ENCODE measurements at regions not wholly inside any gene's neighbourhood (a gene's known extent, or its start where the extent isn't known, plus 50 kb on each side); places are given as distances from the start of the nearest gene placed in this dataset.
"Not testable (repeated sequence)": the region's sequence is repeated elsewhere in the genome, so short reads cannot be mapped to it uniquely, and the experiment has no call there.

GRCh38 chr1:188164459-188164858 is 1335.7 kb downstream of the PLA2G4A start:
- TF ChIP-seq CTCF (IDR thresholded peaks at IDR 0.05; ENCODE audit: low read length, missing control alignments), result no peak
- no peak overlapping the region for H3K4me3 ChIP-seq (replicated peaks; ENCODE audit: low read depth, low read length)
- DNase-seq (ENCODE audit: low read depth), result no peak

GRCh38 chr1:188166654-188167053 is 1337.9 kb downstream of the PLA2G4A start:
- no peak for DNase-seq (ENCODE audit: low read depth)
- no peak overlapping the region for H3K4me3 ChIP-seq (replicated peaks; ENCODE audit: low read depth, low read length)
- TF ChIP-seq CTCF (IDR thresholded peaks at IDR 0.05; ENCODE audit: low read length, missing control alignments), result no peak

GRCh38 chr1:188169971-188170370 is 1341.2 kb downstream of the PLA2G4A start:
- H3K4me3 ChIP-seq (replicated peaks; ENCODE audit: low read depth, low read length), result no peak overlapping the region
- DNase-seq (ENCODE audit: low read depth), result no peak
- no peak for TF ChIP-seq CTCF (IDR thresholded peaks at IDR 0.05; ENCODE audit: low read length, missing control alignments)

- no peak for DNase-seq (ENCODE audit: low read depth)
These were observed 1341.7 kb downstream of the PLA2G4A start for GRCh38 chr1:188170411-188170810.

GRCh38 chr1:188170935-188171334 is 1342.2 kb downstream of the PLA2G4A start:
- no peak overlapping the region for H3K4me3 ChIP-seq (replicated peaks; ENCODE audit: low read depth, low read length)
- DNase-seq (ENCODE audit: low read depth), result no peak
- no peak for TF ChIP-seq CTCF (IDR thresholded peaks at IDR 0.05; ENCODE audit: low read length, missing control alignments)

More at GRCh38 chr1:188170411-188170810, 1341.7 kb downstream of the PLA2G4A start:
- TF ChIP-seq CTCF (IDR thresholded peaks at IDR 0.05; ENCODE audit: low read length, missing control alignments), result no peak
- H3K4me3 ChIP-seq (replicated peaks; ENCODE audit: low read depth, low read length), result no peak overlapping the region

- not testable (repeated sequence) for H3K4me3 ChIP-seq (replicated peaks; ENCODE audit: low read depth, low read length); DNase-seq (ENCODE audit: low read depth)
These were observed 1353.3 kb downstream of the PLA2G4A start for GRCh38 chr1:188182063-188182462.

GRCh38 chr1:188188317-188188716 is 1359.6 kb downstream of the PLA2G4A start:
- TF ChIP-seq CTCF (IDR thresholded peaks at IDR 0.05; ENCODE audit: low read length, missing control alignments), result no peak
- no peak for DNase-seq (ENCODE audit: low read depth)
- no peak overlapping the region for H3K4me3 ChIP-seq (replicated peaks; ENCODE audit: low read depth, low read length)
